B cell (primary cell): ENCODE measurements at regions not wholly inside any gene's neighbourhood (a gene's known extent, or its start where the extent isn't known, plus 50 kb on each side); places are given as distances from the start of the nearest gene placed in this dataset.
"Not testable (repeated sequence)": the region's sequence is repeated elsewhere in the genome, so short reads cannot be mapped to it uniquely, and the experiment has no call there.

Source experiments
- ATAC-seq: fragments of 200-7000 bp; cut with Tn5 transposase; one replicate; pipeline ENCODE4 v1.10.0; 2021; ENCODE audit warnings: low read depth, mild to moderate bottlenecking, moderate number of reproducible peaks, moderate library complexity
- CTCF ChIA-PET: fragments of 350-600 bp; sonication (Branson Sonifier 250); formaldehyde crosslinking; loops from one replicate; lab custom pipeline; 2021; ENCODE audit warnings: antibody characterized with exemption, inconsistent platforms; lab: Charles Lee
- POLR2A ChIA-PET: fragments of 350-600 bp; sonication (Branson Sonifier 250); formaldehyde crosslinking; loops from one replicate; lab custom pipeline; 2021; ENCODE audit warnings: antibody characterized with exemption; lab: Charles Lee
- DNase-seq: peaks from one replicate; pipeline ENCODE4 v3.0.0; 2013
- H2AFZ ChIP-seq: 2 replicates; pipeline ENCODE4 v1.6.1; 2012; ENCODE audit warnings: mild to moderate bottlenecking, low read depth, low read length; ENCODE audit not compliant: insufficient read depth, poor library complexity, severe bottlenecking
- H3K27ac ChIP-seq, 2 donors: 1 replicate in 1 of 2; 2 replicates in 1 of 2; pipeline ENCODE4 v1.5.1; 2012 to 2013; ENCODE audit warnings: low read length in 2 of 2, mild to moderate bottlenecking in 2 of 2, moderate library complexity in 1 of 2
- H3K27me3 ChIP-seq, 4 experiments: fragments of 200-600 bp in 1 of 4; sonication (generic) in 1 of 4; replicated peaks in 1 of 4; 1 replicate in 2 of 4; 2 replicates in 2 of 4; pipeline versions ENCODE4 v1.6.1 to v1.7.0; 2013 to 2016; ENCODE audit warnings: low read length in 3 of 4, mild to moderate bottlenecking in 2 of 4, mixed read lengths in 1 of 4, moderate library complexity in 1 of 4; ENCODE audit not compliant: insufficient read depth in 4 of 4, control insufficient read depth in 3 of 4; ENCODE audit errors: control extremely low read depth in 1 of 4
- H3K36me3 ChIP-seq, 2 experiments: replicated peaks in 1 of 2; 1 replicate in 1 of 2; 2 replicates in 1 of 2; pipeline versions ENCODE4 v1.6.1 to v1.7.1; 2013; ENCODE audit warnings: low read length in 1 of 2; ENCODE audit not compliant: insufficient read depth in 2 of 2, control insufficient read depth in 1 of 2; ENCODE audit errors: control extremely low read depth in 1 of 2, extremely low read depth in 1 of 2
- H3K4me1 ChIP-seq, 2 donors: fragments of 200-600 bp in 1 of 2; sonication (generic) in 1 of 2; 1 replicate in 1 of 2; 2 replicates in 1 of 2; pipeline versions ENCODE4 v1.5.1 to v1.6.1; 2013 to 2017; ENCODE audit warnings: low read length in 2 of 2; ENCODE audit not compliant: control insufficient read depth in 2 of 2, insufficient read depth in 2 of 2
- H3K4me2 ChIP-seq: replicated peaks from 2 replicates; pipeline ENCODE3; 2012; ENCODE audit warnings: mild to moderate bottlenecking, low read depth, low read length; ENCODE audit not compliant: poor library complexity, severe bottlenecking
- H3K4me3 ChIP-seq, 5 experiments: fragments of 200-600 bp in 1 of 5; sonication (generic) in 1 of 5; 1 replicate in 3 of 5; 2 replicates in 2 of 5; pipeline versions ENCODE4 v1.5.1 to v1.7.0; 2011 to 2016; ENCODE audit warnings: low read length in 4 of 5, mild to moderate bottlenecking in 4 of 5, low read depth in 2 of 5, control low read depth in 1 of 5, moderate library complexity in 1 of 5; ENCODE audit not compliant: insufficient read depth in 1 of 5; ENCODE audit errors: control extremely low read depth in 1 of 5, extremely low read depth in 1 of 5
- H3K79me2 ChIP-seq: fragments of 200-600 bp; sonication (generic); one replicate; pipeline ENCODE4 v1.6.0; 2016; ENCODE audit warnings: low read length; ENCODE audit not compliant: control insufficient read depth, insufficient read depth
- H3K9ac ChIP-seq: fragments of 200-600 bp; sonication (generic); 2 replicates; pipeline ENCODE4 v1.6.1; 2017; ENCODE audit warnings: mild to moderate bottlenecking, low read length, moderate library complexity
- H3K9me3 ChIP-seq, 3 donors: one replicate each; pipeline versions ENCODE4 v1.6.1 to v1.7.1; 2013; ENCODE audit warnings: low read length in 2 of 3; ENCODE audit not compliant: control insufficient read depth in 2 of 3, insufficient read depth in 1 of 3; ENCODE audit errors: control extremely low read depth in 1 of 3
- H4K20me1 ChIP-seq: 2 replicates; pipeline ENCODE4 v1.6.0; 2012; ENCODE audit warnings: mild to moderate bottlenecking, low read length; ENCODE audit not compliant: insufficient read depth, control insufficient read depth, poor library complexity, severe bottlenecking
- H3K27ac Mint-ChIP-seq: one replicate; pipeline ENCODE4 v1.8.0; 2021; ENCODE audit warnings: mixed read lengths
- H3K27me3 Mint-ChIP-seq: one replicate; pipeline ENCODE4 v1.8.0; 2021; ENCODE audit warnings: mixed read lengths
- H3K4me1 Mint-ChIP-seq: one replicate; pipeline ENCODE4 v1.8.0; 2021; ENCODE audit warnings: mixed read lengths
- H3K4me3 Mint-ChIP-seq: one replicate; pipeline ENCODE4 v1.8.0; 2021; ENCODE audit warnings: mixed read lengths
- H3K9me3 Mint-ChIP-seq: one replicate; pipeline ENCODE4 v1.8.0; 2022; ENCODE audit warnings: mixed read lengths; ENCODE audit not compliant: insufficient read depth
- EZH2 ChIP-seq: IDR thresholded peaks from 2 replicates; pipeline ENCODE4 v1.6.1; 2012; ENCODE audit warnings: borderline replicate concordance, low read depth, mild to moderate bottlenecking, moderate library complexity, low read length; ENCODE audit not compliant: insufficient read depth, poor library complexity, severe bottlenecking
- WGBS: methylation state at CpG from one replicate; pipeline ENCODE4 v1.1.5; 2013; ENCODE audit warnings: missing lambda C conversion rate; ENCODE audit not compliant: insufficient coverage; 5-methylcytosine and 5-hydroxymethylcytosine counted together
- intact Hi-C: fragments of 100-400 bp; cut with micrococcal nuclease; formaldehyde crosslinking; loops from one replicate; pipeline ENCODE4 v1.10.0; 2022
- TF ChIP-seq, protein P1 (sequence below): fragments of 200-600 bp; IDR thresholded peaks from one replicate; pipeline ENCODE4 v1.8.0; 2022; ENCODE audit warnings: antibody characterized with exemption, mild to moderate bottlenecking

DNA sequence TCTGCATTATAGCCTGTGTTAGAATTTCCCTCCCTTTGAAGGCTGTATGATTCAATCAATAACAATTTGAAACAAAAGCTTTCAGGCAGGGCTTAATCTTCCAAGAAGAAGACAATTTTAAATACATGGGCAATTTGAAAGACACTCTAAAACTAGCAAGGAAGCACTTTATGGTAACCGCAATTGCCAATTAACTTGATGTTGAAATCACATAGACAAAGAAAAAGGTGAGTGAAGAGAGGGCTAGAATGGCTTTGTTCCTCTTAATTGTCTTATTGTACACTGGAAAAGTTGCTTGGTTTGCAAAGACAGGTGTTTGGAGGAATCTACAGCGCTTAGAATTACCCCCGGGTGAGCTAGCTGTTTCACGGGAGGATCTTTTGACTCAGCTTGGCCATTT is 74.4 kb upstream of the PRKX start:
- H3K9me3 Mint-ChIP-seq: no peaks in the 10 kb centered on the region
- no CpG with 5 or more reads among the region's 4 CpGs for WGBS
- H3K27me3 Mint-ChIP-seq: peaks cover 6% of the 10 kb centered on the region
- TF ChIP-seq, protein P1, sequence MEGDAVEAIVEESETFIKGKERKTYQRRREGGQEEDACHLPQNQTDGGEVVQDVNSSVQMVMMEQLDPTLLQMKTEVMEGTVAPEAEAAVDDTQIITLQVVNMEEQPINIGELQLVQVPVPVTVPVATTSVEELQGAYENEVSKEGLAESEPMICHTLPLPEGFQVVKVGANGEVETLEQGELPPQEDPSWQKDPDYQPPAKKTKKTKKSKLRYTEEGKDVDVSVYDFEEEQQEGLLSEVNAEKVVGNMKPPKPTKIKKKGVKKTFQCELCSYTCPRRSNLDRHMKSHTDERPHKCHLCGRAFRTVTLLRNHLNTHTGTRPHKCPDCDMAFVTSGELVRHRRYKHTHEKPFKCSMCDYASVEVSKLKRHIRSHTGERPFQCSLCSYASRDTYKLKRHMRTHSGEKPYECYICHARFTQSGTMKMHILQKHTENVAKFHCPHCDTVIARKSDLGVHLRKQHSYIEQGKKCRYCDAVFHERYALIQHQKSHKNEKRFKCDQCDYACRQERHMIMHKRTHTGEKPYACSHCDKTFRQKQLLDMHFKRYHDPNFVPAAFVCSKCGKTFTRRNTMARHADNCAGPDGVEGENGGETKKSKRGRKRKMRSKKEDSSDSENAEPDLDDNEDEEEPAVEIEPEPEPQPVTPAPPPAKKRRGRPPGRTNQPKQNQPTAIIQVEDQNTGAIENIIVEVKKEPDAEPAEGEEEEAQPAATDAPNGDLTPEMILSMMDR: no peak
- TF ChIP-seq EZH2: no peak
- no peak overlapping the region for H3K4me3 Mint-ChIP-seq
- H2AFZ ChIP-seq: no peak overlapping the region
- H3K27ac ChIP-seq: no peak overlapping the region
- H3K4me1 ChIP-seq: no peaks in the 10 kb centered on the region
- no peak overlapping the region for H3K9ac ChIP-seq
- no peaks in the 10 kb centered on the region for H3K36me3 ChIP-seq
- H3K4me3 ChIP-seq: no peak overlapping the region
- no peak overlapping the region for H3K4me2 ChIP-seq
- ChIA-PET CTCF (interaction anchor here (2.1 kb wide), 1 partner anchor 136 kb away, joined by 5 read pairs; no protein-coding TSS in a partner anchor), POLR2A (no interaction called here)
- H3K27me3 ChIP-seq: no peaks in the 10 kb centered on the region
- no peaks in the 10 kb centered on the region for H4K20me1 ChIP-seq
- no peaks in the 10 kb centered on the region for H3K9me3 ChIP-seq
- intact Hi-C loops: no loop called here
- ATAC-seq (no peak), DNase-seq (no peak)
- H3K79me2 ChIP-seq: no peaks in the 10 kb centered on the region
- no peak overlapping the region for H3K27ac Mint-ChIP-seq
- H3K4me1 Mint-ChIP-seq: no peaks in the 10 kb centered on the region

DNA sequence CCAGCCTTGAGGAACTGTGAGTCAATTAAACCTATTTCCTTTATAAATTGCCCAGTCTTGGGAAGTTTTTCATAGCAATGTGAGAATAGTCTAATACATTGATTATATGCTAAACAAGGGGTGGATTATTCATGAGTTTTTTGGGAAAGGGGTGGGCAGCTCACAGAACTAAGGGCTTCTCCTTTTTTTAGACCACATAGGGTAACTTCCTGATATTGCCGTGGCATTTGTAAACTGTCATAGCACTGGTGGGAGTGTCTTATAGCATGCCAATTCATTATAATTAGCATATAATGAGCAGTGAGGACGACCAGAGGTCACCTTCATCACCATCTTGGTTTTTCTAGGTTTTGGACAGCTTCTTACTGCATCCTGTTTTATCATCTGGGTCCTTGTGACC is 72.4 kb upstream of the PRKX start:
- H3K27me3 ChIP-seq, H3K9me3 ChIP-seq, H3K4me3 ChIP-seq, H3K9me3 Mint-ChIP-seq, ATAC-seq, H3K27me3 Mint-ChIP-seq, H3K4me2 ChIP-seq, H3K79me2 ChIP-seq, H2AFZ ChIP-seq, H3K36me3 ChIP-seq, DNase-seq, CTCF ChIA-PET, H3K27ac ChIP-seq, H3K4me3 Mint-ChIP-seq, intact Hi-C loops, POLR2A ChIA-PET, H3K4me1 Mint-ChIP-seq, H3K4me1 ChIP-seq, H3K9ac ChIP-seq, H4K20me1 ChIP-seq, H3K27ac Mint-ChIP-seq: not testable (repeated sequence)
- WGBS: 0% methylated on average over 1 of the region's 2 CpGs
